ENCODE measurements at regions not wholly inside any gene's neighbourhood (a gene's known extent, or its start where the extent isn't known, plus 50 kb on each side); places are given as distances from the start of the nearest gene placed in this dataset.

DNA sequence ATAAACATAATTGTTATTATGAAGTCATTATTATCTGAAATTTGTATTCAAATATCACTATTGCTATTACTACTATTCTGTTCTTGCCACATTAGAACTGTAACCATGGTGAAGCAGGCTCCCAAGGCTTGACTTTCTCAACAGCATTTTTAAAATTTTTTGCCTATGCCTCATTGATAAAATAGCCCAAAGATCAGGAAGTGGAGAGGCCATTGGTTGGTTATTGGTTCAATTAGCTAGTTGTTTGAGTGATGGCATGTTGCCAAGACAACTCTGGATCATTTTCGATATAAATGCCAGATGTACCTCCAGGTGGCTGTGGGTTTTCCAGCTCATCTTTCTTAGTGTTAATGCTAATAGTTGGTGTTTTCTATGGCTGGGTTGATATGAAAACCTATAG, 513.5 kb downstream of the TRIB2 start:
- TF ChIP-seq YY1 (IDR thresholded peaks at IDR 0.05; ENCODE audit: low read depth) (no peak), EP300 (IDR thresholded peaks at IDR 0.05; ENCODE audit: borderline replicate concordance) (no peak)
- TF ChIP-seq, protein P1, sequence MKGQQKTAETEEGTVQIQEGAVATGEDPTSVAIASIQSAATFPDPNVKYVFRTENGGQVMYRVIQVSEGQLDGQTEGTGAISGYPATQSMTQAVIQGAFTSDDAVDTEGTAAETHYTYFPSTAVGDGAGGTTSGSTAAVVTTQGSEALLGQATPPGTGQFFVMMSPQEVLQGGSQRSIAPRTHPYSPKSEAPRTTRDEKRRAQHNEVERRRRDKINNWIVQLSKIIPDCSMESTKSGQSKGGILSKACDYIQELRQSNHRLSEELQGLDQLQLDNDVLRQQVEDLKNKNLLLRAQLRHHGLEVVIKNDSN (IDR thresholded peaks at IDR 0.05) = no peak

Data from Ishikawa (cell line).